Suppressor macrophage treated with lipopolysaccharide for 4 hours (primary cell): ENCODE measurements at regions not wholly inside any gene's neighbourhood (a gene's known extent, or its start where the extent isn't known, plus 50 kb on each side); places are given as distances from the start of the nearest gene placed in this dataset.

Experiments used
- DNase-seq: peaks from one replicate; pipeline ENCODE4 v3.0.0-alpha.2; 2020

DNA sequence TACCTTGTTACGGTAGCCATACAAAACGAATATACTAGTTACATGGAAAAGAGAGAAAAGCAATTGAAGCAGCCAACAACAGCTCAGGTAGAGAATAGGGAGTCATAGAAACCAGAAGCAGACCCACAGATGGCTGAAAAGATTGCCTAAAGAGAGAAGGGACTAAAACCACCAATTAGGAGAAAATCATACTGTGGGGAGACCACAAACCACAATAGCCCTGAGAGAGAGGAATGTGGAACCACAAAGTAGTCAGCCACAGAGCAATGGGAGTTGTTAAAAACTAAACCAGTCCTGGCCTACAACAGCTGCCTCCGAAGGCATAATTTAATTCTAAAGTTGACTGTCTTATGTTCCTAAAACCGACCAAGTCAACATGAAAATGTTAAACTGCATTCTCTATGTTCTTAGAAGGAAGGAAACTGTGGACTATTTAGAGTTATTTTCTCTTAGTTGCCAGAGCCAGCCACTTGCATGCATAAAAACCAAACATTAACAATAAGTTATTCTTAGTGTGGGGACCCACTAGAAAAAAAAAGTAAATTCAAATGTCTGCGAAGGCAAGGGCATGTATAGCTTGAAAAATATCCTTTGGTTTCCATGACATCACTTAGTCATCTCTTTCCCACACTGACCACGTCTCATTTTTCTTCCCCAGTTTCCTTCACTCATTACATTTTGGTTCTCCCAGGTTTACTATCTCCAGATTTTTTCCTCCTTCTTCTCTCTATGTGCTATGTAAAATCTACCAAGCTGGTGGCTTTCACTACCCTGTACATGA, 398.1 kb downstream of the NOVA1 start:
- no peak for DNase-seq

DNA sequence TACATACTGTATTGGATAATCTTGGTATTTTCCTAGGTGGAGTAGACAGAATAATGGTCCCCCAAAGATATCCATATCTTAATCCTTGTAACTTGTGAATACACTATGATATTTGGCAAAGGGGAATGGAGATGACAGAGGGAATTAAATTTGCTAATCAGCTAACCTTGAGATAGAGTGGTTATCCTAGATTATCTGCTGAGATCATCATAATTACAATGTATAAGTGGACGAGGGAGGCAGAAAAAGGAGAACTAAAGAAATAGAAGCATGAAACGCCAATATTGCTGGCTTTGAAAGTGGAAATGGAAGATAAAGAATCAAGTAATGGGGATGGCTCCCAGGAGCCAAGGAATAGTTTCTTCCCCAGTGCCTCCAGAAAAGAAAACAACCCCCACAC, 398.7 kb downstream of the NOVA1 start:
- DNase-seq: no peak

DNA sequence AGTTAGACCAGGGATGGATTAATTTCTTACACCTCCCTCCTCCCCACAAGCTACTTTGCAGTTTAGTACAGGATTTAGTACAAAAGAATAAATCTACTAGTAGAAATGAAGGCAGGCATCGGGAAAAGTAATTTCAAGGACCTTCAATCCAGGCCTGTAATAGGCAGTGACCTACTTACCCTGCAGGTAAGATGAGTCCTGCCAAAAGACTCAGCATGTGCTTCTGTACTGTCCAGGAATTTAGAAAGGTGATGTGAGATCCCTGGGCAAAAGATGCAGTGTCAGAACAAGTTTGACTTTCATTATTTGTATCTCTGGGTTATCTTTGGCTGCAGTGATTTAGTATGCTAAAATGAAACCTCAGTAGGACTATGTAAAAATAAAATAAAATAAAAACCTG, 403.0 kb downstream of the NOVA1 start:
- no peak for DNase-seq

DNA sequence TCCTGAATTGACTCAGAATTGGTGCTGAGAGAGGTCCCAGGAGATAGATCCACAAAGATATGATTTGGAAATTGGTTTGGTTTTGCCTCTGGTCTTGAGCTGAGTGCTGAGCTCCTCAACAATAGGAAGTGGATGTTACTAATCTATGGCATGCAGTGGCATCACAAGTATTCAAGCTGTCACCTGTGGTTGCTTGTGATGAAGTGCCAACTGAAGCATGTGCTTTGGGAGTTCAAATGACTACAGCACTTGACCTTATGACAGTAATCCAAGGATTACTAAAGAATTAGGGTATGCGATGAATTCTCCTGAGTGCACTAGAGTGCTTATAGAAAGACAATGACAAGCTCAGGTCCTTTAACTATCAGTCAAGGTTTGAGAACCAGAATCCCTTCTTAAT, 406.2 kb downstream of the NOVA1 start:
- no peak for DNase-seq

DNA sequence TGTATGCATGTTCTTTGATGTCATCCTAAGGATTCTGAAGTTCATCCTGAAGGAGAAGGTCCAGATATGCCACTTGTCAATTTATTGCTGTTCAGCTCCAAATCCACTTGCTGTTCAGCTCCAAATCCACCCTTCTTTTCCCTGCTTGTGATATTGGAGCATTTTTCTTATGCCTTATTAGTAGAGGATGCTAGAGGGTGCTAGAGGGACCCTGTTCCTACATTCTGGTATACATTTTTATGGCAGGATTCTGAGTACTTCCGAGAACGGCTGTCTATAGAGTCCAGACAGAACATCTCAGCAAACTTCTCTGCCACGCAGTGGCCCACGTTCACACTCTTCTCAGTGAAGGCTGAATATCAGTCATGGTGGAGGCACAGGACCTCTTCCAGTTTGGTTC, 406.7 kb downstream of the NOVA1 start:
- DNase-seq: no peak

DNA sequence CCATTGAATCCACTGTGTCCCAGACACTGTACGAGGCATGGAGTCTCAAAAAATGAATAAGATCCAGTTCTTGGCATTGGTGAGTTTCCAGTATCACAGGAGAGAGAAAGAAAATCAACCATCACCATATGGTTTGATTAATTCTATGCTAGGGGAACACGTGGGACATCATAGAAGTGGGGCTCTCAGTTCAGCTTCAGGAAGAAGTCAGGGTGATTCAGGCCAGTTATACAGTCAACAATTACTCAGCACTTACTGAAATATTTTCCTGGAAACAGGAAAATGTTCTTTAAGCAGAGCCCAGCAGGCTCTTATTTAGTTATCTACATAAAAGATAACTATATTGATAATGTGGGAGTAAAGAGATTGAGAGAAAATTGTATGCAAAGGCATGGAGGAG, 407.2 kb downstream of the NOVA1 start:
- no peak for DNase-seq

DNA sequence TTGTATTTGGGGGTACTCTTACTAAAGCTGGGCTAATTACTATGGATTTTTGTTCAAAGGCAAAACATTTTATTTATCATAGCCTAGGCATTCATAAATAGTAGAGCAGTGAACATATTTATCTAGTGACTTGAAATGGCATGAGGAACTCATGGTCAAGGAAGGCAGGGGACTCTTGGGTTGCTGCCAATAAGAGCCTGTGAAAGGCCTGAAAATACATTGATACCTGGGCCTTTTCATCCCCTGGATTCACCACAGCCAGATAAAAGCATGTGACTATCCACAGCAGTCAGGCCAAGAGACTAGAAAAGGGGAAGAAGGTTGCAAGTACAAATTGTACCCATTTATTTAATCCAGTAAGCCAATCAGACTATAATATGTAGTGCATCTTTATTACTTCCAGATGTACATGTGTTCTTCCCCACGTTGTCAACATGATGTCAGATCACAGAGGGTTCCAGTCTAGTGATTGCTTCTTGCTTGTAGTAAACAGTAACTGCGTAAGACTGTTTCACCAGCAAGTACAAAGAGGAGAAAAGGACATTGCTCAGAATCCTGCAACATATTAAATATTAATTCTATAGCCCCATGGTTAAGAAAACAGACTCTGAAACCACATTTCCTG, 409.7 kb downstream of the NOVA1 start:
- DNase-seq: no peak

DNA sequence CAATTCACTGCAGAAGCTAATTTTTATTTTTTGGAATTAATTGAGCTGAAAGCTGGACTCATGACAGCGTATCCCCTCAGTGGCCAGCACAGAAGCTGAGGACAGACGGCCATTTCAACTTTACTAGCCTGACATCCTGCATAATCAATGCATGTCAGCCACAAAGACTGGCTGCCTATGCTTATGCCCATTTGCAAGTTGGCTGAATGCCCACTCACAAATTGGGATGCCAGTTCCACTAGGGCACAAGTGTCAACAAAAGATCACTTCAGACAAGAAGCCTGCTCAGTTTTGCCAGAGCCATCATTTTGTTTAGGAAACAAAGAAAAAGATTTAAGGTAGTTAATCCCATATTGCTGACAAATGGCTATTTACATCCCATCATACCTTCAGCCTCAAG, 417.6 kb downstream of the NOVA1 start:
- no peak for DNase-seq

DNA sequence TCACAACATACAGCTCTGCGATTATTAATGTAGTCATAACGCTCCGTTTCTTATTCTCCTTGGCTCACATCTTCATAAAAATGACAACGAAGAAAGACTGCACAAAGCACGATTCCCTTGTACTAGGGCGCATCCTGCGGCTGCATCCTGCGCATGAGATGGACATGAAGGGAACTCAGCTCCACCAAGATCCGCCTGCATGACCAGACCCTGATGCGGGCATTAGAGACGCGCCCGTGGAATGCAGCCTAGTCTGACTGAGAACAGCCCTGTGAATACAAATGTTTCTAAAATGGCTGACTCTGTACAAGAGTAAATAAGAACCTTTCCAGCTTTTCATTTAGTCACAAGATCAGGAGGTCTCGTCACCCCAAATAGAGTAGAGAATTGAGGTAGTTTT, 422.2 kb downstream of the NOVA1 start:
- no peak for DNase-seq

DNA sequence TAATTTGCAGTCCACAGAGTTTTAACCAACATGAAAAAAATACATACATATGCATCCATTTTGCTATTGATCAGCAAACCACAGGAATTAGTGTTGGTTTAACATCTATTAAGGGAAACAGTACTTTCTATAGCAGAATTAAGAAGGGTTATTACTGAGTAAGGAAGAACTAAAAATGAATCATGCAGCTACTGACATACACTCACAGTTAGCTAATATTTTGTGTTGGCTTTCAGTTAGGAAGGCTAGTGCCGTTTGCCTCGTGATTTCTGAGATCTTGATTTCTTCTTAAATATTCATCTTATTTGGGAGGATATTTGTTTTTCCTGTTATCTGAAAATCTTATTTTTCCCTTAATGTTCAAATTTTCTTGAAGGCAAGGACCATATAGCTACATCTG, 423.4 kb downstream of the NOVA1 start:
- no peak for DNase-seq

DNA sequence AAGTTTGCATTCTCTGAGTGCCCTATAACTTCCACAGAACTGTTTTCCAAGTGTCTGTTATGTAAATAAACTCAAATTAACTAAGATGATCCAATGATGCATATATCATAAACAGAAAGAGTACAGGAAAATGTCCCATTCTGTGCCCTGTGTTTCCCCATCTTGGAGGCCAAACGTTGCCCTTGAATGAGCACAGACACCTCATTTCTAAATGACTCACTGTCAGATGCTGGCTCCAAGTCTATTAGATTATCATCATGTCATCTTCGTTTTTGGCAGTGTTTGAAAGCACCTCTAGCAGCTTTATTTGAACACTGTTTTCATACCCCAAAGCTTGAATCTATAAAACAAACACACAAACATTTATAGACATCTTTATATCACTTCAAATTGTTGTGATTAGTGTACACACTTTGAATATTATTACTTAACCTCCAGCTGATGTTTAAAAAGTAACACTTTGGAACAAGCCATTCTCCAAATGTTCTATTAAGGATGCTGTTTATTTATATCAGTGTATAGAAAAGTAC, 424.2 kb downstream of the NOVA1 start:
- DNase-seq: no peak

DNA sequence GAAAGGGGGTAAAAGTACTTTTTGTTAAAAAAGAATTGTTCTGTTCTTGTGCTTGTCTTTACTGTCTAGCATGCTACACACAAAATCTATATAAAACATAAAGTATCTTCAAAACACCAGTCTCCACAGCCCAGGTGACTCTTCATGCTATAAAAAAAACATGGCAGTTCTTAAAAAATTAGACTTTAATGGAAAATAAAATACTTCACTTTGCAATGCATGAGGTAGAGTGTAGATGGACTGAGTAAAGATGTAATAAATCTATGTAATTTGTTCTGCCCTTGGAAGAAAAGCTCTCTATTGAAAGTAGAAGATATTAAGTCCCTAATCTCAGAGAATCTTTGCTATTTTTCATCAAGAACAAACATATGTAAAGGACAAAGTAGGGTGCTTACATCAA, 425.4 kb downstream of the NOVA1 start:
- DNase-seq: no peak

DNA sequence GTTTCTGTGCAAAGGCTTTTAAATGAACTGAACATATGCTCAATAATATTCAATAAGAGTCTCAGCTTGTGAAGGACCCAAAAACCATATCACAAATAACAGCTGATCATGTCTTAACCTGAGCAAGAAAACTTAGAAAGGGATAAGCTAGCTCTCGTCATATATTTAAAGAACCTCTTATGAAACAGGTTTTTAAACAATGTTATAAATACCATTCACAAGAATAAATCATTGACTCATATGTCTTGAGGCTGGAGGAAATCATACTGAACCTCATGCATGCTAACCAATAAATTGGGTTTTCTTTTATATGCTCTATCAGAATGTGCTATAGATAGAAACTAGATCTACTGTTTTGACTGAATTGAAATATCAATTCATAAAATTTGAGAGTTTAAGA, 426.9 kb downstream of the NOVA1 start:
- DNase-seq: no peak

DNA sequence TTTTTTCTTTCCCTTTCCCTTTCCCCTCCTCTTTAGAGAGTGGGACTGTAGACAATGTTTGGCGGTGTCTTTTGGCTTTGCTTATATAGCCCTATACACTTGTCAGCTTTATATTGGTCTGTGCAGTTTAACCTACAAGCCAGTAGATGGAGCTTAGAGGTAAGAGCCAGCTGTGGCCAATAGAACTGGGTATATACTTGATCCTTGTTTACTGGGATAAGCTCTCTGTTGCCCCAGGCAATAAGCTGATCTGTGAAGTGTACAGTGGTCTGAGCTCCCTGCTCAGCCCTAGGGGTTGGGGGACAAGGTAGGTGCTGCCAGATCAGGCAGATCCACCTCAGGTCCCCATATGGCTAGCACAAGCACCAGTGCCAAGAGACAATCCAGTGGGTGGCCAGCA, 434.1 kb downstream of the NOVA1 start:
- peak; percentile 2 for DNase-seq

DNA sequence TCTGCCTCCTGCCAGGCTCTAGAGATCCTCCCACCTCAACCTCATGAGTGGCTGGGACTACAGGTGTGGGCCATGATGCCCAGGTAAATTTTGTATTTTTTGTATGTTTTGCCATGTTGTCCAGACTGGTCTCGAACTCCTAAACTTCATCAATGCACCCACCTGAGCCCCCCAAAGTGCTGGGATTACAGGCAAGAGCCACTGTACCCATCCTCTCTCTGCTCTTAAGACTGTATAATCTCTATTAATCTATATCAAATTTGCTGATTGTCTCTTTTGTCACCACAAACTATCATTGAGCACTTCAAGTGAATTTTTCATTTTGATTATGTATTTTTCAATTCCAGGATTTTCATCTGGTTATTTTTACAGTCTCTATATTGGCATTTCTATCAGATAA, 440.3 kb downstream of the NOVA1 start:
- DNase-seq: no peak

DNA sequence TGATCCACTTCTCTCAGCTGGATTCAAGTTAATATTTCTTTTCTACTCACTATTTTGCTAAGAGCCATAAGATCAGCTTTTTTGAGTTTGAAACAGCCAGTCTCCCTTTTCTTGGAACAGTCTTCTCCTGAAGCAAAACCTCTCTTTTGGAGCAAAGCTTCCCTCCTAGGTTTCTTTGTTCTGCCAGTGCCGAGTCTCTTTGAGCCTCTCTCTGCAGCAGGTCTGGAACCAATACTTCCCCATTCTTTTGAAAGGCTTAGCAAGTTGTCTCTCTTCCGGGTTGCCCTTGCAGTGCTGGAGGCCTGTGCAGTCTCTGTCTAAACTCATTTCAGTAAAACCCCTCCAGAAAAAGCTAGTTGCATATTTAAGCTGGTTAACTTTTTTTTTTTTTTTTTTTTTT, 454.8 kb downstream of the NOVA1 start:
- DNase-seq: no peak

DNA sequence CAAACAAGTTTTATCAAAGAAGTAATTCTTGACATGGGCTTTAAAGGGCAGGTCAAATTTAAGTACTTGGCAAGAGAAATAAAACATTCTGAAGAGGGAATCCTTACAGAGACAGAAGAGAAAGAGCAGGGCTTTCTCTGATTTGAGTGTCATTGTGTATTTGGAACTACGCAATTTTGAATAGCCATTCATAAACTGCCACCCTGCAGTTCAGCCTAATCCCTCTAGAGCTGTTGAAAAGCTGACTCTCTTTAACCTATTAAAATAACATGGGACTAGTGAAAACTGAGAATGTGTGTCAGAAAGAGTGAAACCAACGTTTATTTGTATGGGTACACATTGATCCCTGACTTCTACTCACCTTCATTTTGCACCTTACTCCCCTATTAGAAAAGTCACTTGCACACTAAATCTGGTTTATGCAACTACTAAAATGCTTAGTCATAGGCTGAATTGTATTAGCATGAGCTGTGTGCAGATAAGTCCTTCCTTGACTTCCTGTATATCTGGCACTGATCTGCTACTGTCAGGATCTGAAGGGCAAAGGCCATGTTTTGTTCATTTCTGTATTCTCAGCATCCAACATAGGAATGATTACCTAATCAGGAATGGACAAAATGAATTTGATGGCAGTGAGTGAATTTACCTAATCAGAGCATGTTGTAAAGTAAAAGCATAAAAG, 458.9 kb downstream of the NOVA1 start:
- DNase-seq: no peak

DNA sequence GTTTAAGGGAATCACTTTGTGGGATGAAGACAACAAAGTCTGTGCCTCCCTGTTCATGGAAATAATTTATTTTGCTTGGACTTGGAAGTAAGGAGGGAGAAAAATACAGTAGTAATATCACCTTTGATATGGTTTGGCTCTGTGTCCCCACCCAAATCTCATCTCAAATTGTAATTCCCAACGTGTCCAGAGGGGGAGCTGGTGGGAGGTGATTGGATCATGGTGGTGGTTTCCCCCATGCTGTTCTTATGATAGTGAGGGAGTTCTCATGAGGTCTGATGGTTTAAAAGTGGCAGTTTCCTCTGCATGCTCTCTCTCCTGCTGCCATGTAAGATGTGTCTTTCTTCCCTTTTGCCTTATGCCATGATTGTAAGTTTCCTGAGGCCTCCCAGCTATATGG, 460.7 kb downstream of the NOVA1 start:
- DNase-seq: no peak

DNA sequence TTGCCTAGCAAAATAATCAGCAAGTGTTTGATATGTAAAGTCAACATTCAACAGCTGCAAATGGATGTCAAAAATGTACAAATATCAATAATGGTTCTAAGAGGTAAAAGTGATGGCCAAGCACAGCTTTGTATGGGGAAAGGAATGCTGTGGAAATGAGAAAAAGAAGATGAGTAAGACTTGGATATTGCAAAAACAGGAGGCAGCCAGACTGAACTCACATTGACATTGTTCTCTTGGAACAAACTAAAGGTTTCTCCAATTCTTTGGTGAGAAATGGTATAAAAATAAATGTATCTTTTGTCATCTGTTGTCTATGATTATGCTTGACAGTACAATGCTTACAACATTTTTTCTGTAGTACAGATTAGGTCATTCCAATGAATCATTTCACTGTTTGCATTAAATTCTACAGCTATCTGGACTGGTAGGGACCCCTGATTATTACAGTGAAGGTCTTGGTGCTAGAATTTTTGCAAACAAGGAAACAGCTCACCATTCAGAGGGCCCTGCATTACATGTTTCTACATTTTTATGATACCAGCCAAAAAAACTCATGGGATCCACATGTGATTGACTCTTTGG, 465.7 kb downstream of the NOVA1 start:
- no peak for DNase-seq

DNA sequence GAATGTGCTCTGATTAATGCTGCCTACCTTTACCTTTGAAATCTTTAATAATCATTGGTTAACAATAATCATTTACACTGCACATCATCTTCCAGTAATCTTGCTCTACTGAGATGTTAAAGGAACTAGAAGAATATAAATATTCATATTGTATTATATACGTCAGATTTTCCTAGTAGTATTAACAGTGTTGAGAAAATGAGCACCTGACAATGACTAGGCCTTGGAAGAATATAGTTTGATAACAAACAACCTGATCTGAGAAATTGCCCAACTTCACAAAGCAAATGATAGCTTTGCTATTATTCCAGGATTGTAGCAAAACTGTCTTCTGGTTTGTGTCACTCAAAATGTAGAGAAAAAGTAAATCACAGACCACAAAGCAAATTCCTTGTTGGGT, 467.1 kb downstream of the NOVA1 start:
- DNase-seq: no peak

DNA sequence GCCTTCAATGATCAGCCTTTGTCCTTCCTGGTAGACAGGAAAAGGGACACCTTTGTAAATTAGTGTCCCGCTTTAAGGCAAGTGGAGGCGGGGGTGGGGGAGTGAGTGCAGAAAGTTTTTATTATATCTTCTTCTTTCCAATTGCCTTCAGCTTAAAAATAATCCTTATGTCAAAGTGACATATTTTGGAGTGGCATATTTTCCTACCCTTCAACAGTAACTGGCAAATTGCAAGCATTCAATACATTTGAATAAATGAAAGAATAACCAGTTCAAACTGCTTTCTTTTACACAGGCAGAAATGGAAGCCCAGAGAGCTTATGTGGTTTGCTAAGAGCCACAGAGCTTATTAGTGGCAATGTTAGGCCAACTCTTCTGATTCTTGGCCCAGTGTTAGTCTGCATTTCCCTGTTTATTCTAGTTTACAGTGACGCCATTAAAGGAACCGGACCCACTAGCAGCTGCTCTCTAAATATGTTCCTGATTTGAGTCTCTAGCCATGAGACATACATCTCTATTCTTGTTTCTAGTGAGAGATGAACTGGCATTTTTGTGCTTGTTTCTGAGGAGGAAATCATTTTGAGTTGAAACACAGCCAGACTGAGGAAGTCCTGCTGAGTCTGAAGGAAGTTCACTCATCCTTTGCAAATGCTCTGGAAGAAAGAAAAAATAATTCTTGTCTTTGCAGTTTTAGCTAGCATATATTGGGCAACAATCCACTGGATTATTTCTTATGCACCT, 468.7 kb downstream of the NOVA1 start:
- no peak for DNase-seq

DNA sequence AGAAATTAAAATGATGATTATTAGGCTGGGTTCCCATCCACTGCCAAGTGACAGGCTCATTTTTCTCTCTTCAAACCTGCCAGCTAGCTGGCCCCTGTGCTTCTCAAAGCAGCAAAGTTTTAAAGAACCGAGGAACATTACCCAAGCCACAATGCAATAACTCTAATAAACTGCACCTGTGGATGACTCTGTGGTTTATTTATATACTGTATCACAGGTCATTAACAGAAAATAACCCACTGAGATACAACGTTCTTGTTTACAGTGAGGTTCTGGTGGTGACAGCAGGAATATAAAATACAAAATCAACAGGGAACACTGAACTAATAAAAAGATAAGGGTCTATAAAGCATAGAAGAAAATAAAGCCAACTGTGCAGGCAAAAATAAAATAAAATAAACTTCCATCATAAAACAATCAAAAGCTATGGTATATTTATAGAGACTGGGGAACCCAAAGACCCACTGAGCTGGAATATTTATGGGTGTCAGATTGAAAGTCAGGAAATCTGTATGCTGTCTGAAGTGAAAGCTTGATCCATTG, 472.9 kb downstream of the NOVA1 start:
- DNase-seq: no peak

DNA sequence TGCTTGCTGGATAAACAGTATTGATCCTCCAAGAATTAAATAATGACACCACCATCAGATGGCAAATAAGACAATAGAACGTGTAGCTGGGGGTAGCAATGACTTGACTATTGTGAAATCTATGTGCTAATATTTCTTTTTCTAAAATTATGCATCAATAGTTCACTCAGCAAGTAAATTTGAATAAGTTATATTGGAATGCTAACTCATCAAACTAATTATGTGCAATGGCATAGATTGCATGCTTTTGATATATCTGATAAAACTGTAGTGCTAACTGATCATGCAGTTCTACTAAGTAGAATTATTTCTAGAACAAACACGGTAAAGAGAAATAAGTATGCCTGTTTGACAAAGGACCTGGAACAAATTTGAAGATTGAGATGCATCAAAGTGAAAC, 474.4 kb downstream of the NOVA1 start:
- no peak for DNase-seq
